Stimulated activated CD8-positive, alpha-beta memory T cell treated with anti-CD3 and anti-CD28 coated beads, Interleukin-2, amount 100 ng/mL, for 48 hours (primary cell): ENCODE measurements at regions not wholly inside any gene's neighbourhood (a gene's known extent, or its start where the extent isn't known, plus 50 kb on each side); places are given as distances from the start of the nearest gene placed in this dataset.
"Not testable (repeated sequence)": the region's sequence is repeated elsewhere in the genome, so short reads cannot be mapped to it uniquely, and the experiment has no call there.

Experiments
- DNase-seq, 2 donors: peaks; one replicate each; pipeline ENCODE4 v3.0.0-alpha.2; 2020; ENCODE audit warnings: low read depth in 2 of 2

GRCh38 chr16:13708347-13709120 lies 211.4 kb upstream of the ERCC4 start:
- DNase-seq, result no peak

DNA sequence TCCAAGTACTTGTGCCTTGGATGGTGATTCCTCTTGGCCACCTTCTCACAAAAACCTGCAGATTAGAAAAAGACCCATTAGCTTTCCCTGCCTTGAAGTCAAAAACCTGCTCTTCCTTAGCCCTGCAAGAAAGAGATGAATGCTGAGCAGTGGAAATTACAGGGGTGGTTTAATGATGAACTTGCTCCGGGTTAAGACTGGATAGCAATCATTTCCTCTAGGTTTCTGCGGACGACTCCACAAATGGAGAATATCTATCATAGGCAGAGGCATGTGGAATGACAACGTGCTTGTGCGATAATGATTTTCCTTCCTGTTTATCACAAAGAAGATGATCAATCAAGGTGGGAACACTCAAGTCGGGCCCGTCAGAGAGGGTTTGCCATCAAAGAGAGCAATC lies 201.2 kb upstream of the ERCC4 start:
- no peak for DNase-seq

- DNase-seq, result no peak
Observed at GRCh38 chr16:13727943-13728342, 192.0 kb upstream of the ERCC4 start.

- no peak for DNase-seq
Observed at GRCh38 chr16:13733561-13733960, 186.4 kb upstream of the ERCC4 start.

GRCh38 chr16:13739621-13740373 lies 180.2 kb upstream of the ERCC4 start:
- DNase-seq, result not testable (repeated sequence)

DNA sequence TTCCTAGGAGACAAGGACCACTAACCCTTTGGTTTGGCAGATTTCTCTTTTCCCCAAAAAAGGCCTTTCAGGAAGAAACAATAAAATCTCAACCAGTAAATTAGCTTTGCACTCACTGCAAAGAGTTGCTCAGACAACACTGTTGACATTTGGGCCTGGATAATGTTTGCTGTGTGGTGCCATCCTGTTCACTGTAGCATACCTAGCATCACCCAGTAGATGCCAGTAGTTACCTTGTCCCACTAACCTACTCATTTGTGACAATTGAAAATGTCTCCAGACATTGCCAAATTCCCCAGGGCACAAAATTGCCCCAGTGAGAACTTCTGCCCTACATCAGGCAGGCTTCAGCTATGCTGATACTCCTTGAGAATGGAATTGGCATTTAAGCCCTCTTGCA lies 177.0 kb upstream of the ERCC4 start:
- DNase-seq, result no peak

DNA sequence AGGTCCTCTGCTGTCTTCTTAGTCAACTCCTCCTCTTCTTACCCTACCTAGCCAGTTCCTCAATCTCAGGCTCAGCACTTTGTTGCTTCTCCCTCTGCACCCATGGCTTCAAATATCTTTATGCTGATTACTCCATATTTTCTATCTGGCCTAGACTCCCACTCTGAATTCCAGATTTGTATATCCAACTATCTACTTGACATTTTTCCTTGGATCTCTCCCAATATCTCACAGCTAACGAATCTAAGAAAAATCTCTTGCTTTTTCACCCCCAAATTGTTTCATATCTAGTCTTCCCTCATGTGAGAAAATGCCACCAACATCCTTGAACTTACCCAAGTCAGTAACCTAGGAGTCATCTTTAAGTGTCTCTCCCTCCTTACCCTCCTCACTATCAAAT lies 176.4 kb upstream of the ERCC4 start:
- no peak for DNase-seq

DNA sequence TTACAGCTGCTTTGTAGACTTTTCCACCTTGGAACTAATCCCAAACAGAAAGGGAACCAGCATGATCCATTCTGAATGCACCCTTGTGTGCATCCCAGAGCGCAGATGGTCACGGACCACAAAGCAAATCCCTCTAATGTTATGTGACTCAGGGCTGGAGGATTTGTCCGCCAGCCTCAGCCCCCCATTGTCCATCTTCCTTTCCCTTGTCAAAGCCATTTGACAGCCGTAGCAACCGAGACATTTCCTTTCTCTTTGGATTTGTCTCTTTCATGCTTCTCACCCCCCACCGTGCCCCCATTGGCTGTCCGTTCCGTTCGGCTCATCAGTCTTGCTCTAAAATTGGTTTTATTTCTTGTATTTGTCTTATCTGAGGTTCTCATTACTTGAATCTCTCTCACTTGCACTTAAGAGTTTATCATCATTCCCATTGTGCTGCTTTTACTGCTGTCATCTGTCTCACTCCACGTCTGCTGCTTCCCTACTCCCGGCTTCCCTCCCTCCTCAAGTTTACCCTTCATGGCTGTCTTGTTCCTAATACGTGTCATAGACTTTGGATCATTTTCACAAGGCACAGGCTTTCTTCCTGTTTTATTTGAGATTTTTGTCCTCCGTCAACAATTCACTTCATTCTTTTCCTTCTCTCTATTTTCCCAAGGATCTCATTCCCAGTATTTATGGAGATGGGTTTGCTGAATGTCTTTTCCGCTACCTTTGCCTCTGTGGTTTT lies 163.4 kb upstream of the ERCC4 start:
- DNase-seq, result no peak

GRCh38 chr16:13766334-13766733 lies 153.6 kb upstream of the ERCC4 start:
- no peak for DNase-seq

DNA sequence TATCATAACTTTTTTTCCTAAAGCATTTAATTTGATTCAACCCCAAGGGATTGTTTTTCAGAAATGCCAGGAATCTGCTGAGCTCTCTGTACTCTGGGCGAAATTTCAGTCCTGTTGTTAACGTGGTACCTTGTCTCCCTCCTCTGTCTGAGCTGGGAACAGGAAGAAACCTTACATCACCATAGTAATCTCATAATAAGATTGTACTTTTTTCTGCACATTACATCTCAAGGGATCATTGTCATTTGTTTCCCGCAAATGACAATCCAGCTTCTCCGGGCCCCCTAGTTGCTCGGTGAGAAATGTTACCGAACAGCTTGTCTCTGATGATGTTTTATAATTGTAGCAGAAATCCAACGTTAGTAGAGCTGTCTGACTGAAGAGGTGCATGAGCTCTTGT lies 152.7 kb upstream of the ERCC4 start:
- no peak for DNase-seq

DNA sequence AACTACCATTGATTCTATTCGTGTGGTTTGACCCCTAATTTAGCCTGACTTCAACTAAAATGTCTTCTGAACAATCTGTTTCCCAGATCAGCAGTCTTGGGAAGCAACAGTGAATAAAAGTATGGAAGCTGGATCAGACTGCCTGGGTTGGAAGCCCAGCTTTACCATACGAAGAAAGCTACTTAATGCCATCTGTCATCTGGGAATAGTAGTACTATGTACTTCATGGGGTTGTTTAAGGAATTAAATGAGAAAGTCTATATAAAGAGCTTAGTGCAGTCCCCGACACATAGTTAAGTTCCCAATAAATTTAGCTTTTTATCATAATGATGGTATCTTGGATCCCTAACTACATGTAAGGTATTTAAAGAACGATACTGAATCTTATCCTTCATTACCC lies 151.5 kb upstream of the ERCC4 start:
- no peak for DNase-seq

DNA sequence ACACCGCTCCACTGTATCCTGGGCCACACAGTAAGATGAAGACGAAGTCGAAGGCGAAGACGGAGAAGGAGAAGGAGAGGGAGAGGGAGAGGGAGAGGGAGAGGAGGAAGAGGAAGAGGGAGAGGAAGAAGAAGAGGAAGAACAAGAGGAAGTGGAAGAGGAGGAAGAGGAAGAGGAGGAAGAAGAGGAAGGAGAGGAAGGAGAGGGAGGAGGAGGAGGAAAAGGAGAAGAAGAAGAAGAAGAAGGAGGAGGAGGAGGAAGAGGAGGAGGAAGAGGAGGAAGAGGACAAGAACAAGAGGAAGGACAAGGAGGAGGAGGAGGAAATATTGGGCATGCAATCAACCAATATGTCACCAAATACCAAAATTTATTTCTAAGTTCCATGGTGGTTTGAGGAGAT lies 149.5 kb upstream of the ERCC4 start:
- DNase-seq, result no peak

GRCh38 chr16:13772782-13773181 lies 147.2 kb upstream of the ERCC4 start:
- no peak for DNase-seq

- no peak for DNase-seq
Observed at GRCh38 chr16:13779676-13780075, 140.3 kb upstream of the ERCC4 start.

DNA sequence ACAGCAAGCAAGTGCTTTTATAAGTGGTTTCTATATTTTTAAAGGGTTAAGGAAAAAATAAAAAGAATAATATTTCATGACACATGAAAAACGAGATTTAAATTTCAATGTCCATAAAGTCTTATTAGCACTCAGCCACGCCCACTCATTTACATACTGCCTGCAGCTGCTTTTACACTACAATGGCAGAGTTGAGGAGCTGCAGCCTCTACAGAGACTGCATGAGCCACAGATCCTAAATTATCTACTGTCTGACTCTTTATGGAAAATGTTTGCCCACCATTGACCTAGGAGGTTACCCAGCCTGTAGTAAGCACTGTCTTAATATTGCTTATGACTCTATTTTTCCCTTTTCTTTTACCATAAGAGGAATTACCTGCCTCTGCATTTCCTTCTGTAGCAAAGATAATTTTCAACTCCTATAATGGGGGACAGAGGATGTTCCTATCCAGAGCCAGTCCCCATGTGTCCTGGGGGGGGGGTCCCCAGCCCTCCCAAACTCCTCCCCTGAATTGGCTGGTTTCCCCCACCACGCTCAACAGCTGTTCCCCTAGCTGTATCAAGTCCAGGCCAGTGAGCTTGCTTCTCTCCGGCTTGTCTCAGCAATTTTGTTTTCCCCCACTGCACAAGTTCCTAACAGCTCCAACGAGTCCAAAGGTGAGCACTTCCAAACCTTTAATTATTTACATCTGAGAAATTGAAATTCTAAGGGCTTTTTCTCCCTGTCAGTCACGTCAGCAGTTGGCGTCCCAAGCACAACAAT lies 139.4 kb upstream of the ERCC4 start:
- DNase-seq, result no peak

GRCh38 chr16:13781169-13781564 lies 138.8 kb upstream of the ERCC4 start:
- no peak for DNase-seq

DNA sequence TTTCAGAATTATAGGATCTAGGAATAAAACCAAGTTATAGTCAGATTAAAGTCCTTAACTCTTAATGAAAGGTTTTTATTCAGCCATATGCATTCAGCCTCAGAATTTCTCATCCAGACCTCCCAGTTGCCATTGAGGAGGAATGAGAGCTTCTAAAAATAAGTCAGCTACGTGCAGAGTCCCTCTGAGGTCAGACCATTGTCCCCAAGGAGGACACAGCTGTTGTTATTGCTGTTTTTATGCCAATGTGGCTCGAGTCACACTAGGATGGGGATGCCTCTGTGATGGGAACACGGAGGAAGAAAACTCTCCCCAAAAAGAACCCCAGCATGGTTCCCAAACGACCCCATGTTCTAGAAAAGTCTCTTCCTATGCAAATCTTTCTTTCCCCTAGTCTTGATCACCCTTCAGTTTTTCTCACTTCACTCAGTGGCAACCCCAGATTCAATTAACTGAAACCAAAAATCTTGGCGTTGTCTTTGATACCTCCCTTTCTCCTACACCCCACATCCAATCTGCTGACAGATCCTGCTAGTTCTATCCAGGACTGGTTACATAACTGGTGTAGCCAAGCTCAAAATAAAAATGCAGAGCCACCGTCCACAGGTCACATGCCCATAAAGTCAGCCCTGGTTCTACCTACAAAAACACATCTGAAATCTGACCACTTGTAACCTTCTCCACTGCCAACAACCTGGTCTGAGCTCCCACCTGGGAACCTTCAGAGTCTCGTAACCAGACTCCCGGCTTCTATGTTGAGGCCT lies 138.2 kb upstream of the ERCC4 start:
- no peak for DNase-seq

GRCh38 chr16:13791095-13791494 lies 128.9 kb upstream of the ERCC4 start:
- no peak for DNase-seq

DNA sequence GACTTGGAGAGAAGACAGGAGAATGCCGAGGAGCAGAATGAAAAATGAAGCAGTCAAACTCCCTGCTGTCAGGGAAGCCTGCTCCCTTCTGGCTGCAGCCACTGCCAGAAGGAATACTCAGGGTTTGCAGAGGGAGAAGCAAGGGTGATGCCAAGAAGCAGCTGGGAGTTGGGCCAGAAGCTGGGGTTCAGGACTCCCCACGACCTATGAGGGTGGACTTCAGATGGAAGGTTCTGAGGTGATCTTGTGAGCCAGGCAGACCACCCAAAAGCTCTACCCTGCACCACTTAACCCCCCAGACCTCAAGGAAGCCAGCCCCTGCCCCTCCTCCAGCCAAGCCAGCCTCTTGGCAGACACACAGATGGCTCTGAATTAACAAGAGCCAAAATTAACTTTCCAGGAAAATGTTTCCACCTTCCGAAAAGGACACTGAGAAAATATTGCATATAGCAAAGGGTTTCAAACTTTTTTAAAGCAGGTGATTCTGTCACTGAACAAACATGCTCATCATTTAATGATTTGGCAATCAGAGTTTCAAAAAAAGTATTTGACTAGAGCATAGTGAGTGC lies 126.0 kb upstream of the ERCC4 start:
- no peak for DNase-seq

DNA sequence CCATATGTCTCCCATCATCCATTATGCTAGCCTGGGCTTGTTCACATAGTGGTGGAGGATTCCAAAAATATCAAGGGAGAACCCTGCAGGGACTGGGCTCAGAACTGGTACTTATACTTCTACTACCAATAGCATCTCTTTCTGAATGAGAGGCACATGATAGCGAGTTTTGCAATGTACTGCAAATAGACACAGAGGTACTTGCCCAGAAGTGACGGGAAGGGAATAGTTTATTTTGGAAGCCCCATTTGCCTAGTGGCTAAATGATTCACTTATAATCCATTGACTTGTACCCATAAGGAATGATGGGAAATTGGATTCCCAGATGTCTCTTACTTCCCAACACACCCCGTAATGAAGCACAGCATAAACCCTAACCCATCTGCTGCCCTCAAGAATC lies 124.8 kb upstream of the ERCC4 start:
- no peak for DNase-seq

- DNase-seq, result no peak
Observed at GRCh38 chr16:13797718-13798117, 122.2 kb upstream of the ERCC4 start.
